OCI-M2 (cell line): ENCODE measurements at regions not wholly inside any gene's neighbourhood (a gene's known extent, or its start where the extent isn't known, plus 50 kb on each side); places are given as distances from the start of the nearest gene placed in this dataset.
"Not testable (repeated sequence)": the region's sequence is repeated elsewhere in the genome, so short reads cannot be mapped to it uniquely, and the experiment has no call there.

Experiments
- DNase-seq: peaks from one replicate; lab custom pipeline; 2025; ENCODE audit not compliant: unreplicated experiment; lab: John Stamatoyannopoulos, UW

- no peak for DNase-seq
Measured at GRCh38 chr6:27593200-27593818, 120.4 kb upstream of the ZNF184 start.

GRCh38 chr6:27592481-27593199 is 119.7 kb upstream of the ZNF184 start:
- peak; percentile 78 for DNase-seq

GRCh38 chr6:27591699-27592480 is 119.0 kb upstream of the ZNF184 start:
- DNase-seq = peak; percentile 75

- not testable (repeated sequence) for DNase-seq
Measured at GRCh38 chr6:27585316-27585715, 112.4 kb upstream of the ZNF184 start.

GRCh38 chr6:27584326-27584725 is 111.4 kb upstream of the ZNF184 start:
- DNase-seq = no peak

GRCh38 chr6:27582928-27583725 is 110.2 kb upstream of the ZNF184 start:
- peak; percentile 81 for DNase-seq

- no peak for DNase-seq
Measured at GRCh38 chr6:27579973-27580372, 107.1 kb upstream of the ZNF184 start.

- DNase-seq = no peak
Measured at GRCh38 chr6:27577922-27578321, 105.0 kb upstream of the ZNF184 start.

GRCh38 chr6:27575594-27576361 is 102.9 kb upstream of the ZNF184 start:
- no peak for DNase-seq

- DNase-seq = no peak
Measured at GRCh38 chr6:27568226-27568897, 95.5 kb upstream of the ZNF184 start.

- DNase-seq = no peak
Measured at GRCh38 chr6:27565839-27566779, 93.2 kb upstream of the ZNF184 start.

- DNase-seq = no peak
Measured at GRCh38 chr6:27562027-27562410, 89.1 kb upstream of the ZNF184 start.

GRCh38 chr6:27558028-27558724 is 85.3 kb upstream of the ZNF184 start:
- no peak for DNase-seq

GRCh38 chr6:27556406-27556805 is 83.5 kb upstream of the ZNF184 start:
- DNase-seq = no peak

- DNase-seq = peak; percentile 91
Measured at GRCh38 chr6:27553123-27553904, 80.4 kb upstream of the ZNF184 start.

GRCh38 chr6:27551607-27552006 is 78.7 kb upstream of the ZNF184 start:
- no peak for DNase-seq

GRCh38 chr6:27550692-27551091 is 77.8 kb upstream of the ZNF184 start:
- DNase-seq = no peak
